Fibroblast of lung (primary cell): ENCODE measurements at regions not wholly inside any gene's neighbourhood (a gene's known extent, or its start where the extent isn't known, plus 50 kb on each side); places are given as distances from the start of the nearest gene placed in this dataset.

Experiments used
- CTCF ChIP-seq, 2 donors: IDR thresholded peaks in 1 of 2; conservative IDR thresholded peaks in 1 of 2; 1 replicate in 1 of 2; 2 replicates in 1 of 2; pipeline ENCODE4 v1.5.1; 2011 to 2012; ENCODE audit warnings: low read length in 2 of 2, control low read depth in 1 of 2, inconsistent platforms in 1 of 2, low read depth in 1 of 2, mild to moderate bottlenecking in 1 of 2
- EZH2 ChIP-seq: IDR thresholded peaks from 2 replicates; pipeline ENCODE4 v1.5.1; 2012; ENCODE audit warnings: low read length, control low read depth, mild to moderate bottlenecking; ENCODE audit errors: missing control alignments

GRCh38 chr16:52624891-52625290 is 77.9 kb upstream of the TOX3 start:
- TF ChIP-seq EZH2 (no peak), CTCF (conservative IDR thresholded peaks at IDR 0.05 in 1 of 2, IDR thresholded peaks at IDR 0.05 in 1 of 2; ENCODE audit: low read depth in 1 of 2, low read length in 2 of 2) (no peak)
